ENCODE measurements at regions not wholly inside any gene's neighbourhood (a gene's known extent, or its start where the extent isn't known, plus 50 kb on each side); places are given as distances from the start of the nearest gene placed in this dataset.

GRCh38 chr7:155951554-155952158 is 139.4 kb upstream of the SHH start (continued):
- TF ChIP-seq ATAD3A (CRISPR knock-in tag; IDR thresholded peaks at IDR 0.05) = no peak
- peak; percentile 84; the same call in 1 of the 2 replicates for TF ChIP-seq MYPOP (CRISPR knock-in tag; IDR thresholded peaks at IDR 0.05)
- TF ChIP-seq PAF1 (CRISPR knock-in tag; IDR thresholded peaks at IDR 0.05) = no peak
- TF ChIP-seq ZNF468 (CRISPR knock-in tag; IDR thresholded peaks at IDR 0.05) = no peak
- TF ChIP-seq MIXL1 (CRISPR knock-in tag; IDR thresholded peaks at IDR 0.05) = peak; percentile 49; the same call in 1 of the 2 replicates
- TF ChIP-seq SP2 (CRISPR knock-in tag; IDR thresholded peaks at IDR 0.05) = no peak
- TF ChIP-seq KLF12 (CRISPR knock-in tag; IDR thresholded peaks at IDR 0.05; ENCODE audit: borderline replicate concordance) = peak; percentile 46; the same call in 1 of the 2 replicates
- TF ChIP-seq, protein P1, sequence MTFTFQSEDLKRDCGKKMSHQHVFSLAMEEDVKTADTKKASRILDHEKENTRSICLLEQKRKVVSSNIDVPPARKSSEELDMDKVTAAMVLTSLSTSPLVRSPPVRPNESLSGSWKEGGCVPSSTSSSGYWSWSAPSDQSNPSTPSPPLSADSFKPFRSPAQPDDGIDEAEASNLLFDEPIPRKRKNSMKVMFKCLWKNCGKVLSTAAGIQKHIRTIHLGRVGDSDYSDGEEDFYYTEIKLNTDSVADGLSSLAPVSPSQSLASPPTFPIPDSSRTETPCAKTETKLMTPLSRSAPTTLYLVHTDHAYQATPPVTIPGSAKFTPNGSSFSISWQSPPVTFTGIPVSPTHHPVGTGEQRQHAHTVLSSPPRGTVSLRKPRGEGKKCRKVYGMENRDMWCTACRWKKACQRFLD (CRISPR knock-in tag; IDR thresholded peaks at IDR 0.05; ENCODE audit: borderline replicate concordance) = 0 out of 2 replicates have a peak, but pooled peaks have one; percentile 39
- no peak for TF ChIP-seq DZIP1 (CRISPR knock-in tag; IDR thresholded peaks at IDR 0.05)
- TF ChIP-seq, protein P2, sequence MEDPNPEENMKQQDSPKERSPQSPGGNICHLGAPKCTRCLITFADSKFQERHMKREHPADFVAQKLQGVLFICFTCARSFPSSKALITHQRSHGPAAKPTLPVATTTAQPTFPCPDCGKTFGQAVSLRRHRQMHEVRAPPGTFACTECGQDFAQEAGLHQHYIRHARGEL (CRISPR knock-in tag; IDR thresholded peaks at IDR 0.05) = no peak
- no peak for TF ChIP-seq AGO1 (IDR thresholded peaks at IDR 0.05; ENCODE audit: low read depth, low read length, poor library complexity, severe bottlenecking)
- TF ChIP-seq GATAD1 (CRISPR knock-in tag; IDR thresholded peaks at IDR 0.05) = peak; percentile 75
- no peak for TF ChIP-seq ZNF672 (CRISPR knock-in tag; IDR thresholded peaks at IDR 0.05)
- no peak for TF ChIP-seq DNMT1 (CRISPR knock-in tag; IDR thresholded peaks at IDR 0.05)
- no peak for TF ChIP-seq JDP2 (CRISPR knock-in tag; IDR thresholded peaks at IDR 0.05; ENCODE audit: borderline replicate concordance)
- peak; percentile 77 for TF ChIP-seq YY1 (IDR thresholded peaks at IDR 0.05; ENCODE audit: insufficient read depth, insufficient replicate concordance, low read depth, low read length)
- 0 out of 2 replicates have a peak, but pooled peaks have one; percentile 17 for TF ChIP-seq ZNF678 (CRISPR knock-in tag; IDR thresholded peaks at IDR 0.05)
- peak; percentile 47; the same call in 1 of the 2 replicates for TF ChIP-seq ZNF501 (CRISPR knock-in tag; IDR thresholded peaks at IDR 0.05)
- TF ChIP-seq ZNF281 (CRISPR knock-in tag; IDR thresholded peaks at IDR 0.05; ENCODE audit: borderline replicate concordance) = 0 out of 2 replicates have a peak, but pooled peaks have one; percentile 30
- TF ChIP-seq ELF3 (CRISPR knock-in tag; IDR thresholded peaks at IDR 0.05) = peak; percentile 69; the same call in 1 of the 2 replicates
- TF ChIP-seq CBX2 (IDR thresholded peaks at IDR 0.05; ENCODE audit: low read depth, low read length) = no peak
- peak; percentile 58; the same call in 1 of the 2 replicates for TF ChIP-seq CBX2 (CRISPR knock-in tag; IDR thresholded peaks at IDR 0.05; ENCODE audit: low read depth)

All from HepG2 (cell line).